CD4-positive, alpha-beta T cell treated with Interleukin-2 at 100 ng/mL for 4 hours (primary cell): ENCODE measurements at regions not wholly inside any gene's neighbourhood (a gene's known extent, or its start where the extent isn't known, plus 50 kb on each side); places are given as distances from the start of the nearest gene placed in this dataset.
"Not testable (repeated sequence)": the region's sequence is repeated elsewhere in the genome, so short reads cannot be mapped to it uniquely, and the experiment has no call there.

ENCODE experiments used
- DNase-seq: peaks from one replicate; pipeline ENCODE4 v3.0.0-alpha.2; 2020; ENCODE audit warnings: low spot score

DNA sequence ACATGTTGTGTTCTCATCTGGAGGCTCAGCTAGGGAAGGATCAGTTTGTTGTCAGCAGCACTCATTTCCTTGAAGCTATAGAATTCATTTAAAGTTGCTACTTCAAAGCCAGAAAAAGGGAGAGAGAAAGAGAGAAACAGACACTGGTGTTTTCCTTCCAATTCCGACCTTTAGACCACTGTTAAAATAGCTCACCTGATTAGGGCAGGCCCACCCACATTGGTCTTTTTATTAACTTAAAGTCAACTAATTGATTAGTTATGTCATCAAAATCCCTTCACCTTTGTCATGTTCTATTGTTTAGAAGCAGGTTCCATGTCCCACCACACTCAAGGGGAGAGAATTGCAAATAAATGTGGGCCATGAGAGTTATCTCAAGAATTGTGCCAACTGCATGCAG is 560.2 kb downstream of the PCDH17 start:
- DNase-seq = no peak

DNA sequence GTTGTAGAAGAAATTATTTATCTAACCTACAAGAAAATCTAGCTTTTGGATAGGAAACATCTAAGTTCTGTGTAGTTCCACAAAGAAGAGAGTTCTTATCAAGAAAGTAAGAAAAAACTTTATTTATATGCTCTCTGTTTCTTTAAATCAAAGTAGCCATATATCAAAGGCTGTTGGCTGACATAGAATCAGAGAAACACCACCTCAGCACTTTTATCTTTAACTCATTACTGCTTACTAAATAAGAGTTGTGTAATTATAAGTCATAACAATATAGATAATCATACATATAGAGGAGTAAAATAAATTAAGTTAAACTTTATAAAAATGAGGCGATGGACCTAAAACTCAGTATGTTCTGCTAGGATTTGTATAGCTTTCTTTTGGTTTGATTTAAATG is 570.6 kb downstream of the PCDH17 start:
- DNase-seq = no peak

DNA sequence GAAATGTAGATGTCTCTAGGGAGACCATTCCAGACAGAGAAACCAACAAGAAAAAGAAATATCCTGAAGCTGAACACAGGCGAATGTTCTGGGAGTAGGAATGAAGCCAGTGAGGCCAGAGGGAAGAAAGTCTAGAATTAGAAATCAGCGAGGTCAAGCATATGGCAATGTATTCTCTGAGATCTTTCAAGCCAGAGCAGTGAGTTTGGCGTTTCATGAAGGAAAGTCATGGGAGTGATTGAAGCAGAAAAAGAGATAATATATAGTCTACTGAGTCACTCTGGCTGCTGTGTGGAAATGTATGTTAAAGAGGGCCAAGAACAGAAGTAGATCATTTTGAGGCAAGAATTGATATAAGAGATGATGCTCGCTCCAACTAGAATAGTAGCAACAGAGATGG is 576.0 kb downstream of the PCDH17 start:
- no peak for DNase-seq

DNA sequence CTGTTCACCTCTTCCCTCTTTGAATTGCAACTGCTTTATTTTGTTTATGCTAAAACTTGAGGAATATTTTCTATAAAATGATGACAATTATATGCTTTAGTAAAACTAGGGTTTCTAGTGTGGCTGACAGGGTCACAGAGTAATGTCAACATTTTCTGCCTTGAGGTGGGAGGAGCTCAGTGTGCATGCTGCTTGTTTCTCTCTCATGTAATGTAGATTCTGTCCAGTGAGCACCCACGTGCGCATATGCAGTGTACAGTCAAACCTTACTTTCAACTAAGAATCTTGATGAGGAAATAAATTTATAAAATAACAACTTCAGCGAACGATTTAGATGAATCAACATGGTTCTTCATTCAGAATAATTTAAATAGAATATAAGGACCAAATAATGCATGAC is 603.9 kb downstream of the PCDH17 start:
- DNase-seq = no peak

DNA sequence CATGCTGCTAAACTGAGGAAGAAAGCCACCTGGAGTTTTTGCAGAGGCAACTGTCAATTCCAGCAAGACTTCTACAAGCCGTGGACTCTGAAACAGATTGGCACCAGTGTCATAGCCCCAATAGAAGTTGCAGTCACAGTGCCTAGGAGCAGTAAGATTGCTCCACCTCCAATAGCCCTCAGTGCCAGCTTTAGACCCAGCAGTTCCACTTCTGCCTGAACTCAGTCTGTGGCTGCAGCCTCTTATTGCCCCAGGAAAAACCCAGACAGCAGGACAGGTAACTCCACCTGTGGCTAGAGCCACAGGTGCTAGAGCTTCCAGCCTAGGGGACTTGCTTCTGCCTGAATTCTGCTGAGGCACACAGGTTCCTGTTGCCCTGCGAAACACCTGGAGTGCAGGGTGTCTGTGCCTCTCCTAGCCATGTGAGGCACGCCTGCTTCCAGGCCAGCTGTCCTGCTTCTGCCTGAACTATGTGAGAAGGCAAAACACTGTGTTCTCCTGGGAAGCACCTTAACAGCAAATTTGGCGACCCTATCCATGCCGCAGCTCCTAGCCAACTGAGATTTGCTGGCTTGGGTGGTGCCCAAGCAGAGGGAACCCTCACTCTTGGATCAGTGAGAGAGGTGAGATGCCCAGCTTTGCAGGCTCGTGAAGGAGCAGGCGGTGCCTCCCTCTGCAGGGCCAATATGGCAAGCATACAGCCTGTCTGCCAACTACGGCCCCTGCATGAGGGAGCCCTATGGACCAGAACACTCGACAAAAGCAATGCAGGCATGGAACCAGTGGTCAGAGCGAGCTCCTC is 607.6 kb downstream of the PCDH17 start:
- no peak for DNase-seq

DNA sequence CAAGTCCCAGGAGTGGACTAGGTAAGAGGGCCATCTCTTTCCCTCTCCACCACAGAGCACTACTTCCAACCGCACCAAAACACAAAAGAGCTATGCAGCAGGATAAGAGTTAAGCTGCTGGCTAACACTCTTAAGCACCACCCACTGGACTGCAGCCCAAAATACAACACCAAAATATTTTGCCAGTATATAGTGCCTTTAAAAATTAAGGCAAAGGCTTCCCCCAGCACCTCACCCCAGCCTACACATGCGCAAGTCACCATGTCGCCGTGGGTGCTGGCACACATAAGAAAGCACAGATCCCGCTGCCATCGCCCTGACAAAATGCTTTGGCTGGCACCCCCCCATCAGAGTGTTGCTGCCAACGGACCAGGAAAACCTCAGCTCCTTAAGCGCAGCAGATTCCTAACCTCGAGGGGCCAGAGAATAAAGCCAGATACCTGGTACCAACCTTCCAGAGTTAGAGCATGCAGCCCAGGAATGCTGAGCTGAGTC is 608.3 kb downstream of the PCDH17 start:
- no peak for DNase-seq

DNA sequence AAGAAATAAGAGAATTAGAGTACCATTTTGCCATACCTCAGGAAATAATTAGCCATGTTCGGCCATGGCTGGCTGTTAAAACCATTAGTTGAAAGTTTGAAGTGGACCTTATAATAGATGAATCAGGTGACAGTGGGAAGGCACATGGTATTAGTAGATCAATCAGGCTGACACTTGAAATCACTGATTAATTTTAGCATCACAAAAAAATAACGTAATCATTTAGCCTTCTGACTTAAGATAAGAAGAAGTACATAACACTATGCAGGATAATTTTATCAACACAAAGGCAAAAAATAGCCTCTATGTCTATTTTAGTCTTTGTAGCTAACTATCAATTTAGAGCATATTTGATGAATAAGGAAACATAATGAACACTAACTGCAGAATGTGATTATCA is 615.5 kb downstream of the PCDH17 start:
- DNase-seq = no peak

DNA sequence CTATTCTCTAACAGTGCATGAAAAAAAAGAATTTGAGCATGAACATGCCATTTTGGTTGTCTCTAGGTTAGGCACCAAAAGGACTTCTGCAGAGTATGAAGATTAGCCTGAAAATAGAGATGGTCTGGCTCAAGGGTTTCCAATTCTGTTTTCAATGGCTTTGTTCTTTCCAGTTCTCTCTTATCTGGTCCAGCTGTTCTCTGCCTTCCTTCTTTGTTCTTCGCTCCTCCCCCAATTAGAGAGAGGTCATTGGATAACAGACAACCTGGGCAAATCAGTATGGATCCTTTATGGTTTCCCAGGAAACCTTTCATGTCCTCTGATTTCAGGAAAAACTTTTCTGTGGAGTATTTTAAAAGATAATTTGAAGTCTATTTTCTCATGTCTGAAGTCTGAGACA is 623.4 kb downstream of the PCDH17 start:
- DNase-seq = no peak

DNA sequence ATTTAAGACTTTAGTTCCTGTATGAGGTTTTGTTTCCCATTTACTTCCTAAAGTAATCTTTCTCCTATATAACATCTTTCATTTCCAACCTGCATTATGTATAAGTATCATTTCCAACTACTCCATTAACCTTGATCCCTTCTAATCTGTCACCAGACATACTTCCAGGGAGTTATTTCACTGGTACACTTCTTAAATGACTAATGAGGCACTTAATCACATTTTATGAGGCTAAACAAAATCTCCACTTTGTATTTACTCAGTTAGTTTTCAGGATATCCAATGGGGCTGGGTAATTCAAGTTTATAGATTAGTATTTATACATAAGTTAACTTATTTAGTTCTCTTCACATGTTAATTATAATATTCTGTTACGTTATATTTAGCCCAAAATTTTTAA is 634.7 kb downstream of the PCDH17 start:
- no peak for DNase-seq

DNA sequence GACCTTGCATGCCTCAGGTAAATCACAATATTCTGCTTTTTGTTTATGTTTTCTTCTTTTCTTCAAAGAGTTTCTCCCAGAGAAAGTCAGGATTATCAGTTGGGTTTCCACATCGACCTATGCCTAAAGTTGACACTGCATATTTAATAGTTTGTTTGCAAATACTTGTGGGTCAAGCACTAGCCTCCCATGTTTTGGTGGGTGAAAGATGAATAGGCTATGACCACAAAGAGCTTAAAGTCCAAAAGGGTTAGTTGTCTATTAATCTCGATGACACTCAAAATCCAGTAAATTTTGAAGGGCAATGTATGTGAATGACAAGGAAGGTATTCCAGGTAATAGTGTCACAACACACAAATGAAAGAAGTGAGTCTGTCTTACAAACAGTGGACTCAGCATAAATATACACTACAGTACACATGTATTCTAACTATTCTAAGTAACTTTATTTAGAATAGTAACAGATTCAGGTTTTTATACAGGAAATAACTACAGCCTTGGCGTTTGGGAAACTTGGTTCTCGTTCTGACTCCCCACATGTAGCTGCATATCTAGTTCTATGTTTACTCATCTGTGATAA is 667.1 kb downstream of the PCDH17 start:
- DNase-seq = no peak

DNA sequence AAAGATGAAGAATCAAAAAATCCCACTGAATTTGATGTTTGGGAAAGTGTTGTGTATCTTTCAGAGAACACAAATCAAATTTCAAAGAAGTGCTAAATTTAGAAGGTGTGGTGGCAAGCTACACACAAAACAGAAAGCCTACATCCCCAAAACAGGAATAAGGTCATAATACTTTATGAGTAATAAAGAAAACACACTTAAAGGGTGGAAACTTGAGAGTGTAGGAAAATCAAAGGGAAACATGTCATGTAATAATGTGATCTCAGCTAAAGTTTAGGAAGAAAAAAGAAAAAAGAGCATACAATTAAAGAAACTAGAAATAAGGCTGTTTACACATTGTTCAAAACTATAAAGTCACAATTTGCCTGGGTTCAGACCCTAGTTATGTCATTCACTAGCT is 668.7 kb downstream of the PCDH17 start:
- no peak for DNase-seq

DNA sequence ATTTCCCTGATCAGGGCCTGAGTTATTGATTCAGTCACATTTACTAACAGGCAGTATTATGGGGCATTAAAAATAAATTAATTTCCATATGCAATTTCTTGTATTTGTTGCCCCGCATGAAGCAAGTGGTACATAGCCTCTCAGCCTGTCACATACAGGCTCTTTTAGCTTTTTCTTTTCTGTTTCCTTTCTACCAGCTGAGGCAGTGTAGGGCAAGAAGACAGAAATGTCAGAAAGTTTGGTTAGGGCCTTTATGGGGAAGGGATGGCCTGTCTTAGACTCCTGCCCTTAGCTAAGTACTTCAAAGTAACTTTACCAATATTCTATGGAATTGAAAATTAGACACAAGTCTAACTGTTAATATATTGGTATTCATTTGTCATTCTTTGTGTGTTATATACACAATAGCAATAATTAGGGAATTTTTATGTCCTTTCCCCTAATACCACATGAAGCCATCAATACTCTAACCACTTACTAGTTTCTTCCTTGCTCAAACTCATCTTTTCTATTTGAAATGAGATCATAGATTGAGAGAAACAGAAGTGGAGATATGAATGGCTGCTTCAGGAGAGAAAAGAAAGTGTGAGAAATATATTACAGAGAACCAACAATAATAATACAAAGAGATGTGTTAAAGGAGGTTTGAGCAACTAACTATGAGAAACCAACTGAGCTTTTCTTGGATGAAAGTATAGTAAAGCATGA is 669.6 kb downstream of the PCDH17 start:
- DNase-seq = no peak

DNA sequence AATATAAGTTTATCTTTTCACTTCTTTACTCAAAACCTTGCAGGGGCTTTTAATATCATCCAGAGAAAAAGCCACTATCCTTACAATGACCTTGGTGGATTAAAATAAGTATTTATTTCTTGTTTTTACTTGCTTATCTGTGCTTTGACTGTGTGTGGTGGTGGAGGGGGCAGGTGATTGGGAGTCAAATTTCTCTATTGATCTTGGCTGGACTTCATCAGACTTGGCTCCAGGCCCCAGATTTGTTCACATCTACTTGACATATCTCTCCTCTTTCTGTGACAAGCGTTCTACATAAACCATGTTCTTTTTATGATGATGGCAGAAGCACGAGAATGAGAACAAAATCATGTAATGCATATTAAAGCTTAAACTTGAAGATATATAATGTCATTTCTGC is 670.8 kb downstream of the PCDH17 start:
- no peak for DNase-seq

DNA sequence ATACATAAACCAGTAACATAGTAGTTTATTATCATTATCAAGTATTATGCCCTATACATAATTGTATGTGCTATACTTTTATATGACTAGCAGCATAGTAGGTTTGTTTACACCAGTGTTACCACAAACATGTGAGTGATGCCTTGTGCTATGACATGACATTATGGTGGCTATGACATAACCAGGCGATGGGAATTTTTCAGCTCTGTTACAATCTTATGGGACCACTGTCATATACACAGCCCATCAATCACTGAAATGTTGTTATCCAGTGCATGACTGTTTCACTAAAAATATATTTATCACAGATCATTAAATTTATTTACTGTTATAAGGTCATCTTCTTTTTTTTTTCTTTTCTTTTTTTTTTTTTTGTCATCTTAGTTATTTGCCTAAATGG is 674.5 kb downstream of the PCDH17 start:
- no peak for DNase-seq

DNA sequence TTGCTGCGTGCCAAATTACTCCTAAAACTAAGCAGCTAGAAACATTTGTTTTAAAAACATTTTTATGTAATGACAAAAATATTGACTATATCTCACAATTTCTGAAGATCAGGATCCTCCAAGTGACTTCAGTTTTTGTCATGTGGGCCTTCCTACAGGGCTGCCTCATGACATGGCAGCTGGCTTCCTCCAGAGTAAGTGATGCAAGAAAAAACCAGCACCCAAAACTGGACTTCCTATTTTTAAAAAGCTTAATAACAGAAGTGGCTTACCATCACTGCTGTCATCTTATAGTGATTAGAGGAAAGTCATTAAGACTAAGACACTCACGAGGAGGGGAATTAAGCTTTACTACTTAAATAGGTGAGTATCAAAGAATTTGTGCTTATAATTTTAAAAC is 681.7 kb downstream of the PCDH17 start:
- DNase-seq = no peak

DNA sequence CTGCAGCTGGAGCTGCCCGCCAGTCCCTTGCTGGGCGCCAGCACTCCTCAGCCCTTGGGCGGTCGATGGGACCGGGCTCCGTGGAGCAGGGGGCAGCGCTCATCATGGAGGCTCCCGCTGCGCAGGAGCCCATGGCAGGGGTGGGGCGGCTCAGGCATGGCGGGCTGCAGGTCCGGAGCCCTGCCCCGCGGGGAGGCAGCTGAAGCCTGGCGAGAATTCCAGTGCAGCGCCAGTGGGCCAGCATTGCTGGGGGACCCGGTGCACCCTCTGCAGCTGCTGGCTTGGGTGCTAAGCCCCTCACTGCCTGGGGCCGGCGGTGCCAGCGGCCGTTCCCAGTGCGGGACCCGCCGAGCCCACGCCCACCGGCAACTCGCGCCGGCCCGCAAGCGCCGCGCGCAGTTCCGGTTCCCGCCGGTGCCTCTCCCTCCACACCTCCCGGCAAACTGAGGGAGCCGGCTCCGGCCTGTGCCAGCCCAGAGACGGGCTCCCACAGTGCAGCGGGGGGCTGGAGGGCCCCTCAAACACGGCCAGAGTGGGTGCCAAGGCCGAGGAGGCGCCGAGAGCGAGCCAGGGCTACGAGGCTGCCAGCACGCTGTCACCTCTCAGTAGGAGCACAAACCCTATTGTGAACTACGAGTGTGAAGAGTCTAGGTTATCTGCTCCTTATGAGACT is 687.1 kb downstream of the PCDH17 start:
- no peak for DNase-seq

DNA sequence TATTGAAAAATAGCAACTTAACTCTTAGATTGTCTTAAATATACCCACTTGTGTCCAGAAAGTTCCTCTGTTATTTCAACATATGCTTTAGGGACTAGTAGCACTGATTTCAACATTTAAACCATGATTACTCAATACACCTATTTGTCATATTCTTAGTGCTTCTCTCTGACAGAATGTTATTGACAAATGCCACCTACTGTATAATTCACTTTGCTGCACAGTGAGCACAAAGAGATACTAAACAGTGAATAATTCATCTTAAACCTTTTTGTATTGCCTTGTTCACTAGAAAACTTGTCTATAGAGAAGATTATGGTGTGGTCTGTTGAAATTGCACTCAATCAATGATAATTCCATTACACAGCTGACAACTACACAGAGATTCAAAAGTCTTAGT is 692.6 kb downstream of the PCDH17 start:
- no peak for DNase-seq

DNA sequence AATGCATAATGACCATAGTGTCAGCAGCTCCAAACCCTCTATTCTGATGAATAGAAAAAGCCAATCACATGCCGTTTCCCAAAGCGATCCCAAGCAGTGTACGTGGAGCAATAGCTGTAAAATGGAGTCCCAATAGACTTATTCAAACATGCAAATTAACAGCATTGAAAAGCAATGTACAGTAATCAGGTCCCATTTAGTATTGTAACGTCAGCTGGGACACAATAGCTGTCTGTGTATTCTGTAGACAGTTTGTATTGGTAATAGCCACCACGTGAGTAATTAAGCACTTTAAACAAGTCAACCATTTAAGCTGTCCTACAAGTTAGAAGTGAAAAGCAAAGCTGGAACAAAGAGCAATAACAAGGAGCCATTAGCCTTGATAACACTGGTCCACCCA is 698.2 kb downstream of the PCDH17 start:
- DNase-seq = no peak

DNA sequence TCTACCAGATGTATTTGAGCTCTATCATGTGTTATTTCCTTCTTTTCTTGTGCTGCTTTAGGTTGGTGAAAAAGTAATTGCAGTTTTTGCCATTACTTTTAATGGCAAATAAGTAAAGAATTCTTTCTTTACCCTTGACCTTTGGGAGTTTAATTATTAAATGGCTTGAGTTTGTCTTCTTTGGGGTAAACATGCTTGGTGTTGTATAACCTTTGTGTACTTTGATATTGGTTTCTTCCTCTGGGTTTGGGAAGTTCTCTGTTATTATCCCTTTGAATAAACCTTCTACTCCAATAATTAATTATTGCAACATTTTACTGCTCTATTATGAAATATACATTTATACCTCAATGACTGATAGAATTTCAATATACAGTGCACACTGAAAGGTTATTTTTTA is 709.4 kb downstream of the PCDH17 start:
- DNase-seq = no peak

DNA sequence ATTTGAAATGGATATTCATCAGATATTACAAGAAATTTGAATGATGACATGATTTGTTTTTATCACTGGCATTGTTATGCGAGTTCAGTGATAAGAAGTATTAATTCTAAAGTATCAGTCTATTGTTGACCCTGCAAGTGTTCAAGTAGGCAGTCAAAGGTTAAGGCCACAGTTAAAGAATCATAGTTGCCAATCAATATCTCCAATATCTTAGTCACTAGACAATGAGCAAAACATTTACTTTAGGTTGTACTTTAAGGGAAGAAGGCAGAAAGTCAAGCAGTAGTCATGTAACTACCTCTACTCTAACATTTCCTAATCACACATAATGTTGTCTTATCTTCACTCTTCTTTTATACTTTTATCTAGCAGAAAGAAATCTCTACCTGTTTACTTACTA is 709.8 kb downstream of the PCDH17 start:
- DNase-seq = no peak

DNA sequence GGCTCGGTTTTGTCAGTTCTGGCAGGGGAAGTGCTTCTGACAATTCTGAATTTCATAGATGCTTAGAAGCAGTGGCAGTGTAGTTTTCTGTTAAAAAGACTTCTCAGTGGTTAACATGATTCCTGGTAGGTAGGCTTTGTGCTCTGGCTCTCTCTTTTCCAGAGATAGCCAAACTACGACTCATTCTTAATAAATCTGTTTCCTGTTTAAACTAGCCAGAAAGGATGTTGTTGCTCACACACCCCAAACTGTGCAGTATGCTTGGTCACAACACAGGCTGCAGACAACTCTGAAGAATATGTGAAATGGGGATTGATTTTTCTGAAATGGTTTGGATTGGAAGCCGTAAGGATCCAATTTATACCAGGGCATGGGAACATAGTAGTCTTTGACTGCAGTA is 711.5 kb downstream of the PCDH17 start:
- DNase-seq = no peak

DNA sequence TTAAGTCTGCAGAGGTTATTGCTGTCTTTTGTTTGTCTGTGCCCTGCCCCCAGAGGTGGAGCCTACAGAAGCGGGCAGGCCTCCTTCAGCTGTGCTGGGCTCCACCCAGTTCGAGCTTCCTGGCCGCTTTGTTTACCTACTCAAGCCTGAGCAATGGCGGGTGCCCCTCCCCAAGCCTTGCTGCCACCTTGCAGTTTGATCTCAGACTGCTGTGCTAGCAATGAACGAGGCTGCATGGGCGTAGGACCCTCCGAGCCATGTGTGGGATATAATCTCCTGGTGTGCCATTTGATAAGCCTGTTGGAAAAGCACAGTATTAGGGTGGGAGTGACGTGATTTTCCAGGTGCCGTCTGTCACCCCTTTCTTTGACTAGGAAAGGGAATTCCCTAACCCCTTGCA is 720.6 kb downstream of the PCDH17 start:
- DNase-seq = not testable (repeated sequence)

DNA sequence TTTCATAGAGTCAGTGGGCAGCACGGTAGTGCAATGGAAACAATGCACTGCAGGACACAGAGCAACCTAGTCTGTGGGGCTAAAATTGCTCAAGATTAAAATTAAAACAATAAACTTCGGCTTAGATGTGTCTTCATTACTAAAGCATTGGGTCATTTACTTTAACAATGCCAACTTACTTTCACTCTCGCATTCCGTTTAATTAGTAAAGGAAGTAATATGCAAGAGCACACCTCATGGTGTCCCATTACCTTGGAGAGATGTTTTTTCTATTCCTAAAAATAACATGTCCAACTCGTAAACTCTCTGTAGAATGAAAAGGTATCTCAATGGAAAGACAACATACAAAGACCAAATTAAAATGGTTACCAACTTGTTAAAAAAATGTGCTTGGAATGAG is 738.4 kb downstream of the PCDH17 start:
- DNase-seq = no peak
